HepG2 (cell line): ENCODE measurements at regions not wholly inside any gene's neighbourhood (a gene's known extent, or its start where the extent isn't known, plus 50 kb on each side); places are given as distances from the start of the nearest gene placed in this dataset.

Experiments
- ATAC-seq: fragments of 200-7000 bp; cut with Tn5 transposase; 3 replicates; pipeline ENCODE4 v1.9.1; 2020; ENCODE audit warnings: mild to moderate bottlenecking, moderate library complexity
- BruUV-seq: library from RNA; stranded (reverse); fragments of 400-500 nt; replicated peaks from 2 replicates; lab custom pipeline; 2021; lab: Mats Ljungman, UMichigan
- CTCF ChIA-PET: fragments of 300-600 bp; formaldehyde crosslinking; extraction: SDS; loops from one replicate; lab custom pipeline; 2021; ENCODE audit warnings: low total read pairs, inconsistent platforms, low intra/inter-chr PET ratio; lab: Yijun Ruan, JAX
- POLR2A ChIA-PET: fragments of 350-600 bp; sonication (Branson Sonifier 250); formaldehyde crosslinking; loops from one replicate; lab custom pipeline; 2020; ENCODE audit warnings: antibody characterized with exemption, inconsistent platforms; lab: Yijun Ruan, JAX
- DNase-seq: peaks from one replicate; pipeline ENCODE4 v3.0.0-alpha.2; 2015; ENCODE audit warnings: low spot score
- FAIRE-seq: peaks from 3 replicates; lab custom pipeline; 2011; peaks lifted over from hg19 to GRCh38; lab: Jason Lieb, UNC
- H2AFZ ChIP-seq: one replicate; pipeline ENCODE4 v1.6.1; 2011; ENCODE audit warnings: low read length, inconsistent platforms
- H3K27ac ChIP-seq: fragments of 300-600 bp; 3 replicates; pipeline ENCODE4 v1.8.0; 2011; ENCODE audit warnings: mixed run types, mild to moderate bottlenecking, mixed read lengths, low read length, inconsistent platforms; ENCODE audit not compliant: insufficient read depth; ENCODE audit errors: extremely low read length
- H3K27me3 ChIP-seq, 2 experiments: fragments of 200-600 bp in 1 of 2; 2 replicates in 1 of 2; 3 replicates in 1 of 2; pipeline versions ENCODE4 v1.6.0 to v1.8.0; 2011; ENCODE audit warnings: low read length in 2 of 2, mild to moderate bottlenecking in 2 of 2, moderate library complexity in 2 of 2, inconsistent platforms in 1 of 2; ENCODE audit not compliant: insufficient read depth in 2 of 2, control insufficient read depth in 1 of 2
- H3K36me3 ChIP-seq, 2 experiments: fragments of 200-600 bp in 1 of 2; replicated peaks in 1 of 2; 2 replicates in 1 of 2; 3 replicates in 1 of 2; pipeline versions ENCODE4 v1.5.1 to v1.8.0; 2011; ENCODE audit warnings: low read length in 2 of 2, inconsistent platforms in 1 of 2; ENCODE audit not compliant: insufficient read depth in 2 of 2, control insufficient read depth in 1 of 2
- H3K4me1 ChIP-seq: 2 replicates; pipeline ENCODE4 v1.5.1; 2012; ENCODE audit warnings: low read length, inconsistent platforms; ENCODE audit not compliant: insufficient read depth
- H3K4me2 ChIP-seq: 2 replicates; pipeline ENCODE4 v1.6.0; 2011; ENCODE audit warnings: low read depth, low read length, inconsistent platforms
- H3K4me3 ChIP-seq, 3 experiments: fragments of 200-600 bp in 1 of 3; sonication (generic), shearing (Covaris generic) in 1 of 3; replicated peaks in 1 of 3; 2 replicates each; pipeline ENCODE4 v1.5.1; 2011 to 2016; ENCODE audit warnings: low read length in 3 of 3, inconsistent platforms in 2 of 3, low read depth in 2 of 3, mild to moderate bottlenecking in 2 of 3, control low read depth in 1 of 3, mixed read lengths in 1 of 3; ENCODE audit not compliant: insufficient read depth in 1 of 3
- H3K79me2 ChIP-seq: one replicate; pipeline ENCODE4 v1.6.1; 2011; ENCODE audit warnings: low read length, inconsistent platforms; ENCODE audit not compliant: insufficient read depth
- H3K9ac ChIP-seq: 2 replicates; pipeline ENCODE4 v1.6.0; 2011; ENCODE audit warnings: mild to moderate bottlenecking, low read depth, low read length, inconsistent platforms; ENCODE audit not compliant: insufficient read depth
- H3K9me3 ChIP-seq: 2 replicates; pipeline ENCODE4 v1.5.1; 2012; ENCODE audit warnings: mild to moderate bottlenecking, low read length
- H4K20me1 ChIP-seq: 2 replicates; pipeline ENCODE4 v1.6.0; 2011; ENCODE audit warnings: inconsistent platforms, mild to moderate bottlenecking, low read length, moderate library complexity; ENCODE audit not compliant: insufficient read depth
- CEBPB ChIP-seq: IDR thresholded peaks from 2 replicates; pipeline ENCODE4 v1.6.1; 2011; ENCODE audit warnings: low read depth, low read length, improper control_type of control experiment, borderline replicate concordance
- EP300 ChIP-seq, 3 experiments: sonication (generic) in 1 of 3; formaldehyde crosslinking in 1 of 3; IDR thresholded peaks; 2 replicates each; pipeline versions ENCODE4 v1.5.1 to v1.6.1; 2011 to 2020; ENCODE audit warnings: low read depth in 2 of 3, low read length in 2 of 3, borderline replicate concordance in 1 of 3, improper control_type of control experiment in 1 of 3, mild to moderate bottlenecking in 1 of 3, missing genetic modification reagents in 1 of 3, moderate library complexity in 1 of 3
- KAT2B ChIP-seq: fragments of 150-350 bp; IDR thresholded peaks from 2 replicates; pipeline ENCODE4 v1.6.1; 2014; ENCODE audit warnings: low read depth, low read length, borderline replicate concordance
- MEIS2 ChIP-seq: sonication (generic); formaldehyde crosslinking; IDR thresholded peaks from 2 replicates; pipeline ENCODE4 v1.9.0; 2021; ENCODE audit warnings: mild to moderate bottlenecking, missing genetic modification reagents
- PHB2 ChIP-seq: fragments of 450-650 bp; IDR thresholded peaks from 2 replicates; pipeline ENCODE4 v1.6.1; 2018; ENCODE audit not compliant: partially characterized antibody
- RFX1 ChIP-seq: fragments of 450-650 bp; IDR thresholded peaks from 2 replicates; pipeline ENCODE4 v1.6.1; 2017
- SIN3A ChIP-seq: IDR thresholded peaks from 2 replicates; pipeline ENCODE4 v1.6.1; 2011; ENCODE audit warnings: low read depth, mild to moderate bottlenecking, control low read depth, low read length, borderline replicate concordance
- XRCC5 ChIP-seq: fragments of 200-400 bp; formaldehyde crosslinking; optimal IDR thresholded peaks from 2 replicates; pipeline ENCODE3; 2017; ENCODE audit warnings: mild to moderate bottlenecking, low read length
- ZBTB38 ChIP-seq: sonication (generic); formaldehyde crosslinking; IDR thresholded peaks from 2 replicates; pipeline ENCODE4 v1.5.1; 2020; ENCODE audit warnings: mild to moderate bottlenecking, missing genetic modification reagents
- ZNF121 ChIP-seq: sonication (generic); formaldehyde crosslinking; IDR thresholded peaks from 2 replicates; pipeline ENCODE4 v1.5.0; 2020; ENCODE audit warnings: mild to moderate bottlenecking, missing genetic modification reagents
- ZNF784 ChIP-seq: sonication (generic); formaldehyde crosslinking; IDR thresholded peaks from 2 replicates; pipeline ENCODE4 v1.5.1; 2020; ENCODE audit warnings: missing genetic modification reagents, mild to moderate bottlenecking, borderline replicate concordance
- WGBS: methylation state at CpG from one replicate; pipeline ENCODE4 v1.1.6; 2017; ENCODE audit warnings: low lambda C conversion rate; 5-methylcytosine and 5-hydroxymethylcytosine counted together
- in situ Hi-C: cut with HindIII; loops from 2 replicates; pipeline ENCODE4 v1.10.0; 2017; ENCODE audit warnings: low pct_unique_long_range_greater_than_20kb; ENCODE audit not compliant: extremely low pct_ligation_motif_present
- intact Hi-C: fragments of 100-400 bp; cut with micrococcal nuclease; formaldehyde crosslinking; loops from one replicate; pipeline ENCODE4 v1.10.0; 2022; ENCODE audit not compliant: unreplicated experiment
- TF ChIP-seq, protein P1 (sequence below): IDR thresholded peaks from 2 replicates; pipeline ENCODE4 v1.6.1; 2012; ENCODE audit warnings: low read depth, low read length, improper control_type of control experiment
- TF ChIP-seq, protein P2 (sequence below): sonication (generic); formaldehyde crosslinking; IDR thresholded peaks from 2 replicates; pipeline ENCODE4 v1.5.0; 2020; ENCODE audit warnings: missing genetic modification reagents

DNA sequence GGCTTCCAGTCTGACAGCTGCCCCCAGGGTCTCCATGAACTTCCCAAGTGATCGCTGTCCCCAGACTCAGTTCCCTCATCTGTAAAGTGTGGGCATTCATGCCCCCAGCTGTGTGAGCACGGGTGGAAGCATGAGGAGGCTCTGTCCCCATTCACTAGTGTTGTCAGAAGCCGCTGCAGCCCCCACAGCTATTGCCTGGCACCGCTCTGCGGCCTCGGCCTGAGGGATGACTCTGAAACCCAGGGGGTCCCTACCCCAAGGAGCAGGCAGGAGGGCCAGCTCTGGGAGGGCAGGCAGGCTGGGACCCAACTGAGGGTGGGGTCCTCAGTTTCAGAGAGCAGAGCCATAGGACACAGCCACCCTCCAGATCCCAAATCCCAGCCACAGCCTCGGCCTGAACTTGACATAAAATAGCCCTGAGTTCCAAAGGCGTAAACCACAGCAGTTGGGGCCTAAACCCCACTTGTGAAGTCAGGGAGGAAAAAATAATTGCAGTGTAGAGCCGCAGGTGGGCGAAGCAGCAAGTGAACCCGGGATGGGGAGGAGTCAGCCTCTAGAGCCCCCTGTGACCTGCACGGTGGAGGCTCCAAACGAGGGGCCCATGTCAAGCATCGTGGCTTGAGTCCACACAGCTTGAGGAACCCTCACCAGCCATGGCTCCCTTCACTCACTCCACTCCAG, 66.0 kb upstream of the ADAMTS2 start:
- 48% methylated on average over 11 of the region's 14 CpGs for WGBS
- Histone ChIP-seq H3K9ac (no peak overlapping the region), H3K4me2 (no peak overlapping the region), H3K4me1 (no peaks in the 10 kb centered on the region), H3K36me3 (no peaks in the 10 kb centered on the region), H2AFZ (no peak overlapping the region), H3K79me2 (no peaks in the 10 kb centered on the region), H3K27me3 (peaks cover 0 to 29% of the 10 kb centered on the region in 2 experiments; a peak in 1 of 5 replicates), H3K4me3 (no peak overlapping the region), H4K20me1 (no peaks in the 10 kb centered on the region), H3K27ac (no peak overlapping the region), H3K9me3 (no peaks in the 10 kb centered on the region)
- intact Hi-C loops (no loop called here), in situ Hi-C loops (no loop called here)
- no peak for ATAC-seq
- ChIA-PET POLR2A (no interaction called here), CTCF (no interaction called here)
- FAIRE-seq = no peak
- no TSS peak for BruUV-seq
- no peak for DNase-seq
- no peak for TF ChIP-seq PHB2
- TF ChIP-seq MEIS2 = no peak
- TF ChIP-seq ZNF121 (CRISPR knock-in tag) = no peak
- TF ChIP-seq XRCC5 = no peak
- TF ChIP-seq KAT2B = no peak
- no peak for TF ChIP-seq EP300 (IDR thresholded peaks at IDR 0.05; ENCODE audit: low read depth in 2 of 2, low read length in 2 of 2)
- no peak for TF ChIP-seq EP300 (CRISPR knock-in tag; IDR thresholded peaks at IDR 0.05; ENCODE audit: borderline replicate concordance)
- TF ChIP-seq, protein P1, sequence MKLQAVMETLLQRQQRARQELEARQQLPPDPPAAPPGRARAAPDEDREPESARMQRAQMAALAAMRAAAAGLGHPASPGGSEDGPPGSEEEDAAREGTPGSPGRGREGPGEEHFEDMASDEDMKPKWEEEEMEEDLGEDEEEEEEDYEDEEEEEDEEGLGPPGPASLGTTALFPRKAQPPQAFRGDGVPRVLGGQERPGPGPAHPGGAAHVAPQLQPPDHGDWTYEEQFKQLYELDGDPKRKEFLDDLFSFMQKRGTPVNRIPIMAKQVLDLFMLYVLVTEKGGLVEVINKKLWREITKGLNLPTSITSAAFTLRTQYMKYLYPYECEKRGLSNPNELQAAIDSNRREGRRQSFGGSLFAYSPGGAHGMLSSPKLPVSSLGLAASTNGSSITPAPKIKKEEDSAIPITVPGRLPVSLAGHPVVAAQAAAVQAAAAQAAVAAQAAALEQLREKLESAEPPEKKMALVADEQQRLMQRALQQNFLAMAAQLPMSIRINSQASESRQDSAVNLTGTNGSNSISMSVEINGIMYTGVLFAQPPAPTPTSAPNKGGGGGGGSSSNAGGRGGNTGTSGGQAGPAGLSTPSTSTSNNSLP = no peak
- TF ChIP-seq CEBPB = no peak
- TF ChIP-seq SIN3A = no peak
- TF ChIP-seq ZBTB38 (CRISPR knock-in tag) = no peak
- TF ChIP-seq RFX1 = no peak
- no peak for TF ChIP-seq ZNF784
- TF ChIP-seq, protein P2, sequence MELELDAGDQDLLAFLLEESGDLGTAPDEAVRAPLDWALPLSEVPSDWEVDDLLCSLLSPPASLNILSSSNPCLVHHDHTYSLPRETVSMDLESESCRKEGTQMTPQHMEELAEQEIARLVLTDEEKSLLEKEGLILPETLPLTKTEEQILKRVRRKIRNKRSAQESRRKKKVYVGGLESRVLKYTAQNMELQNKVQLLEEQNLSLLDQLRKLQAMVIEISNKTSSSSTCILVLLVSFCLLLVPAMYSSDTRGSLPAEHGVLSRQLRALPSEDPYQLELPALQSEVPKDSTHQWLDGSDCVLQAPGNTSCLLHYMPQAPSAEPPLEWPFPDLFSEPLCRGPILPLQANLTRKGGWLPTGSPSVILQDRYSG (CRISPR knock-in tag) = no peak
